ENCODE measurements at regions not wholly inside any gene's neighbourhood (a gene's known extent, or its start where the extent isn't known, plus 50 kb on each side); places are given as distances from the start of the nearest gene placed in this dataset.

DNA sequence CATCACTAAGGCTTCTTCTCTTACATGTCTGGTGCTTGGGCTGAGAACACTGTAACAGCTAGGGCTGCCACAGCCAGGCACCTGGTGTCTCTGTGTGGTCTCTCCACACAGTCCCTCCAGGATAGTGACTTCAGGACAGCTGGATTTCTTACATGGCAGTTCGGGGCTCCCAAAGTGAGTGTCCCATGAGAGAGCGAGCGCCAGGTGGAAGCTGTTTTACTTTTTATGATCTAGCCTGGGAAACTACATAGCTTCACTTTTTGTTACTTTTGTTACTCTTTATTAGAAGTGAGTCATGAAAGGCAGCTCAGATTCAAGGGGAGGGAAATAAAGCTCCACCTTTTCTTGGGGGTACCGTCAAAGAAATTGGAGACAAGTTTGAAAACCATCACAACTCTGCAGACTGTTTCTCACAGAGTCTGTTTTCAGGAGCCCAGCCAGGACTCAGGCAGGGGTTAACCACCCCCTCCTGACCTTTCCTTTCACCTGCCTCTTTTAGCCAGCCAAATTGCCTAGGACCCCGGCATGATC is 373.0 kb downstream of the MID1IP1 start:
- H2AFZ ChIP-seq (ENCODE audit: low read depth): peak overlapping the region; percentile 79

DNA sequence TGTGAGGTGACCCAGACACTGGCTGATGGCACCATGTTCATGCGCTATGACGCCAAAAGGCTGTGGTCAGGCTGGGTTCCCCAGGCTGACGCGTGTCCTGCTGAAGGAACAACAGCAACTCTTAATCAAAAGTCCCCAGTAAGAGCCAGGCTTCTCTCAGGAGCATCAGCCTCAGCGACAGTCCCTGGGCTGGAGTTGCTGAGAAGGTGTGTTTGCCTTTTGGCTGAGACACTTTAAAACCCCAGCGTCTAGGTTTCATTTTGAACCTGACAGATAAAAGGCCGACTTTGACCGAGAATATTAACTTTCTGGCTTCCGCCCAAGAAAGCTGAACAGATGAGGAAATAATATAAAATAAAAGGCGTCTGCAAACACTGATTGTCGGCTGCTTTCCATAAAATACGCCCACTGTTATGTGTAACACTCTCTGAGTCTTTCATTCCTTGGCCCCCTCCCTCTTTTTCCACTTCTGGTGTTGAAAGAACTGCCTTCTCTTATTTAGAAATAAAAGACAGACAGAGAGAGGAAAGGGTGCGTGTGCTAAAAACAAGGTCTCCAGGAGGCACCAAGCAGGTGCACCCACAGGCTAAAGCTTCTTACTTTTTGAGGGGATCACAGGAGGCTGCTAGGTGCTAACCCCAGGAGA is 373.6 kb downstream of the MID1IP1 start:
- H3K27me3 ChIP-seq (ENCODE audit: insufficient read depth, low read depth): no peaks in the 10 kb centered on the region
- H3K4me2 ChIP-seq: peak overlapping the region; percentile 90
- H3K27ac ChIP-seq: peak overlapping the region; percentile 89
- H3K9ac ChIP-seq: peak overlapping the region; percentile 71
- peaks cover 71% of the 10 kb centered on the region for H3K4me1 ChIP-seq (ENCODE audit: low read depth, poor library complexity, severe bottlenecking)
- H4K20me1 ChIP-seq (ENCODE audit: insufficient read depth): no peaks in the 10 kb centered on the region
- no peaks in the 10 kb centered on the region for H3K79me2 ChIP-seq (ENCODE audit: insufficient read depth, low read depth)
- peak overlapping the region; percentile 79 for H2AFZ ChIP-seq (ENCODE audit: low read depth)
- TF ChIP-seq, protein P1, sequence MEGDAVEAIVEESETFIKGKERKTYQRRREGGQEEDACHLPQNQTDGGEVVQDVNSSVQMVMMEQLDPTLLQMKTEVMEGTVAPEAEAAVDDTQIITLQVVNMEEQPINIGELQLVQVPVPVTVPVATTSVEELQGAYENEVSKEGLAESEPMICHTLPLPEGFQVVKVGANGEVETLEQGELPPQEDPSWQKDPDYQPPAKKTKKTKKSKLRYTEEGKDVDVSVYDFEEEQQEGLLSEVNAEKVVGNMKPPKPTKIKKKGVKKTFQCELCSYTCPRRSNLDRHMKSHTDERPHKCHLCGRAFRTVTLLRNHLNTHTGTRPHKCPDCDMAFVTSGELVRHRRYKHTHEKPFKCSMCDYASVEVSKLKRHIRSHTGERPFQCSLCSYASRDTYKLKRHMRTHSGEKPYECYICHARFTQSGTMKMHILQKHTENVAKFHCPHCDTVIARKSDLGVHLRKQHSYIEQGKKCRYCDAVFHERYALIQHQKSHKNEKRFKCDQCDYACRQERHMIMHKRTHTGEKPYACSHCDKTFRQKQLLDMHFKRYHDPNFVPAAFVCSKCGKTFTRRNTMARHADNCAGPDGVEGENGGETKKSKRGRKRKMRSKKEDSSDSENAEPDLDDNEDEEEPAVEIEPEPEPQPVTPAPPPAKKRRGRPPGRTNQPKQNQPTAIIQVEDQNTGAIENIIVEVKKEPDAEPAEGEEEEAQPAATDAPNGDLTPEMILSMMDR (conservative IDR thresholded peaks at IDR 0.05; ENCODE audit: low read depth, low read length): no peak
- no peaks in the 10 kb centered on the region for H3K36me3 ChIP-seq (ENCODE audit: insufficient read depth)
- H3K4me3 ChIP-seq (IDR thresholded peaks at IDR 0.05; ENCODE audit: insufficient read depth, low read depth, low read length): no peak overlapping the region

More for the DNA sequence above, 373.0 kb downstream of the MID1IP1 start:
- Histone ChIP-seq H3K79me2 (ENCODE audit: insufficient read depth, low read depth) (no peaks in the 10 kb centered on the region), H3K27me3 (ENCODE audit: insufficient read depth, low read depth) (no peaks in the 10 kb centered on the region), H3K4me1 (ENCODE audit: low read depth, poor library complexity, severe bottlenecking) (peaks cover 77% of the 10 kb centered on the region), H3K4me2 (peak overlapping the region; percentile 90), H3K4me3 (IDR thresholded peaks at IDR 0.05; ENCODE audit: insufficient read depth, low read depth, low read length) (no peak overlapping the region), H3K27ac (peak overlapping the region; percentile 89), H3K9ac (peak overlapping the region; percentile 71), H3K36me3 (ENCODE audit: insufficient read depth) (no peaks in the 10 kb centered on the region), H4K20me1 (ENCODE audit: insufficient read depth) (no peaks in the 10 kb centered on the region)
- TF ChIP-seq, protein P1 (conservative IDR thresholded peaks at IDR 0.05; ENCODE audit: low read depth, low read length): no peak

DNA sequence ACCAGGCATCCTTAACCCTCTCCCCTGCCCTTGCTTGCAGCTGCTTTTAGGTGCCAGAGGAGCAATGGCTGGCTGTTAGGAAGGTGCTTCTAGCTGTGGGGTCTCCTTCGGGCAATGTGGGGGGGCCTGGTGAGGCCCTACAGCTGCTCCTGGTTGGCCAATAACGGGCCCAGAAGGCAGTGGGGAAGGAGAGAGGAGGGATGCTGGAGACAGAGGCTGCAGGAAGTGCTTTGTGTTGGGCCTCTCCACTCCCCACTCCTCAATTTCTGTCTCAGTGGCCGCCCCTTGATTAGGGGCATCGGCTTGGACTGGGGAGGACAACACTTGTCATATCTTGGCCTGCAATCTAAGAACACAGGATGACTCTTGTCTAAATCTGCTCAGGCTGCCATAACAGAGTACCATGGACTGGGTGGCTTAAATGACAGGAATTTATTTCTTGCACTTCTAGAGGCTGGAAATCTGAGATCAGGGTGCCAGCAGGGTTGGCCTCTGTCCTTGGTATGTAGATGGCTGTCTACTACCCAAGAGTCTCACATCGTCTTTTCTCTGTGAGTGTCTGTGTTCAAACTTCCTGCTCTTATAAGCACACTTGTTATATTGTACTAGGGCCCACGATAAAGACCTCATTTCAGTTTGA is 374.3 kb downstream of the MID1IP1 start:
- Histone ChIP-seq H3K79me2 (ENCODE audit: insufficient read depth, low read depth) (no peaks in the 10 kb centered on the region), H3K4me2 (peak overlapping the region; percentile 90), H2AFZ (ENCODE audit: low read depth) (peak overlapping the region; percentile 79), H3K27me3 (ENCODE audit: insufficient read depth, low read depth) (no peaks in the 10 kb centered on the region), H3K4me3 (IDR thresholded peaks at IDR 0.05; ENCODE audit: insufficient read depth, low read depth, low read length) (no peak overlapping the region), H3K4me1 (ENCODE audit: low read depth, poor library complexity, severe bottlenecking) (peaks cover 65% of the 10 kb centered on the region), H3K36me3 (ENCODE audit: insufficient read depth) (no peaks in the 10 kb centered on the region), H3K9ac (peak overlapping the region; percentile 71), H3K27ac (peak overlapping the region; percentile 89), H4K20me1 (ENCODE audit: insufficient read depth) (no peaks in the 10 kb centered on the region)
- TF ChIP-seq, protein P1 (conservative IDR thresholded peaks at IDR 0.05; ENCODE audit: low read depth, low read length): no peak

DNA sequence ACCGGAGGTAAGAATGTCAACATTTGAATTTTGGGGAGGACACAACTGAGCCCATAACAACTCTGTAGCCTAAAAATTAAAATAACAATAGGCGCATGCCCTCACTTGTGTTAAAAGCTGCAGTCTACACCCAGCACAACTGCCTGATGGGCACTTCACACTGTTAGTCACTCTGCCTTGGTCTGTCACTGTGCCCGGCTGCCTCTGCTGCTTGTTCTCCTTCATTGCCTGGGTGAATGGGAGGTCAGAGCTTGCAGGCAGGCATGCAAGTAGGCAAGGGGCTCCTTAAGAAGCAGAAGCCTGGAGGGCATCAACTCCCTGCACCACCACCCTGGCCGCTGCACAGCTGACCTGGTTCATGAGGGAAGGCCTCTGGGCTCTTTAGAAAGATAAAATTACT is 374.8 kb downstream of the MID1IP1 start:
- H3K27ac ChIP-seq: peak overlapping the region; percentile 89
- no peaks in the 10 kb centered on the region for H3K27me3 ChIP-seq (ENCODE audit: insufficient read depth, low read depth)
- no peaks in the 10 kb centered on the region for H4K20me1 ChIP-seq (ENCODE audit: insufficient read depth)
- no peaks in the 10 kb centered on the region for H3K79me2 ChIP-seq (ENCODE audit: insufficient read depth, low read depth)
- TF ChIP-seq, protein P1 (conservative IDR thresholded peaks at IDR 0.05; ENCODE audit: low read depth, low read length): no peak
- 0 out of 2 replicates have a peak overlapping the region, but pooled peaks have one; percentile 90 for H3K4me2 ChIP-seq
- peak overlapping the region; percentile 79 for H2AFZ ChIP-seq (ENCODE audit: low read depth)
- H3K9ac ChIP-seq: peak overlapping the region; percentile 71; the same call in 1 of the 2 replicates
- no peak overlapping the region for H3K4me3 ChIP-seq (IDR thresholded peaks at IDR 0.05; ENCODE audit: insufficient read depth, low read depth, low read length)
- H3K4me1 ChIP-seq (ENCODE audit: low read depth, poor library complexity, severe bottlenecking): peaks cover 59% of the 10 kb centered on the region
- no peaks in the 10 kb centered on the region for H3K36me3 ChIP-seq (ENCODE audit: insufficient read depth)
